DMS53 (cell line): ENCODE measurements at regions not wholly inside any gene's neighbourhood (a gene's known extent, or its start where the extent isn't known, plus 50 kb on each side); places are given as distances from the start of the nearest gene placed in this dataset.
A peak's percentile ranks its signal among the peaks of the same experiment; 100 is the strongest.
"Not testable (repeated sequence)": the region's sequence is repeated elsewhere in the genome, so short reads cannot be mapped to it uniquely, and the experiment has no call there.

Experiments used
- DNase-seq: peaks from one replicate; lab custom pipeline; 2025; lab: John Stamatoyannopoulos, UW

DNA sequence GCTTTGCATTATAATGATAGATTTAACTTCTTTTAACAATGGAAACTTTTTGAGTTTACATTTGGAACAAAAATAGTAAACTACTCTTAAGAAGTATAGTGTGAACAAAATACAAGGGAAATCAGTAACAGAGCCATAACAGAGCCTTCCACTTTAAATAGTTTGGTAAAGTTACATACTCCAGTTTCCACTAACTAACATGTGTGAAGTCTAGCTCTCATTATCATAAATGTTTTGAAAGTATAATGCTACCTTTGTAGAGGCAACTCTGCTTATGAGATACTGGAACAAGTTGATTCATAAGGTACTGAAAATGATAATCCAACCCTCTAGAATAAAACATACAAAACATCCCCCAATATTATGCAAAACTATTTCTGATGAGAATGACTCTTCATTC lies 1155.1 kb upstream of the ADGRL2 start:
- no peak for DNase-seq

DNA sequence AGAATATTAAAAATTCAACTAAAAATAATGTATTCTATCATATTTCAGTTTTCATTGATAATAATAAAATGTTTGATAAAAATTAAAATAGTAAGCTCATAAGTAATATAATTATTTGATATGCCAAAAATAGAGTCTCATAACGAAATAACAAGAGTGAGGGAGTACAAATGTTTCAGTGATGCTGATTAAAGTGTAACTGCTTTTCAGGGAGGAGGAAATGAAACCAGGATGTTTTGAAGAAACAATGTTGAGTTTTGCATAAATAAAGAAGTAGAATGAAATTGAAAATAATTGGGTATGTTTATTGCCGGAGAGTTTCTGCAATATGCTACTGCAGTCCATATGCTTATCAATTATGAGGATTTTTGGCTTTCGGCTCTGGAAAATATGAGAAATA lies 1159.8 kb upstream of the ADGRL2 start:
- DNase-seq, result no peak

DNA sequence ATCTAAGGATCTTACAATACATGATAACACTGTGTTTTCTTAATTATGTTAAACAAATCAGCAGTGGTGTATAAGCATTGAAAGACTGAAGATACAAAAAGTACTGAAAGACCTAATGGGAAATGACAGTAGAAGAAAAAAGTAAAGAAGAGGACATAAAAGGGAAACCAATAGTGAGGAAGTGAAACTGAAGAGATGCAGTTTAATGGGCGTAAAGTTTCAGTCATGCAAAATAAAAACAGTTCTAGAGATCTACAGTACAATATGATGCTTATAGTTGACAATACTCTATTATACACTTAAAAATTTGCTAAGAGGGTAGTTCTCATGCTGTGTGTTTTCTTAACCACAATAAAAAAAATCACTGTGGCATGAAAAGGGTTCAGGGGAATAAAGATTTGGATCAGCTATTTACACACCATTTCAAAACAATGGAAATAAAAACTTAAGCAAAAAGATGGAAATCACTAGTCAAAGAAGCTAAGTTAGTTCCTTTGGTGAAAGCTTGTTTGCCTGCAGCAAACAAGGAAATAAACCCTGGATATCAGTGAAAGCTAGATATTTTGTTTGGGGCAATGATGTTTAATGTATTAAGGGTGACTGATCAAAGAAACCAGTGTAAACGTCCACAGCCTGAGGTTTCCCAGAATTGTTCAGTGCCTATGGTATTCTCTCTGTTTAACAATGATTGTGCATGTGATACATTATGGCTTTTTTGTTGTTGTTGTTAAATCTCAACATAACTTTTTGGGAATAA lies 1160.8 kb upstream of the ADGRL2 start:
- DNase-seq, result peak; percentile 62

DNA sequence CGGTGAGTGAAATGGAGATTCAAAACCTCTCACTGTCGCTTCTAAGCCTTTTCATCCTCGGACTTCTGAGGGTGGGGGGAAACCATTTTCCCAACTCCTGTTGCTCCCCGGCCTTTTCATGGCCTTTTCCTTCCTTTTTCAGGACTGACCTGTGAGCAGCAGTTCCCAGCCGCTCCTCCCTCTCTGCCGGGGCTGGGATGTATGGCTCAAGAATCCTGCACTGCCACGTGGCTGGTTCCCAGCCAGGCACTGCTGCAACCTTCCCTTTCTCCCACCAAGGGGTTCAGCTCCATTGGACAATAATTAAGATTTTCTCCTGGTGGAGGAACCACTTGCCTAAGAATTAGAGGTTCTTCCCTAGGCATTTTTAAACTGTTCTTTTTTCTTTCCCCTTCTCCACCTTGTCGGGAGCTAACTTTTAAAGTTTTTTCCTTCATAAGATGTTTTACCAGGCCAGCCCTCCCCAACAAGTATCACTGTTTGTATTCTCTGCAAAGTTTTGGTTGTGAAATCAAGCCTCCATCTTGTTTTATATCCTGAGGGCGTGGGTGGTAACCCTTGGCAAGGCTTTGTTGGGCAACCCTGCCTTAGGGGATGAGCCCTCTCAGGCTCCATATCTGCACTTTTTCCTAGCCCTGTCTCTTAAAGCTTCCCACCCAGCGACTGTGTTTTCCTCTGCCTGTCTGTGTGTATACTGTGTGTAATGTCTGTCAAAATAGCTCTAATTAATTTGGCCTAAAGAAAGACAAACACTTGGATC lies 1166.6 kb upstream of the ADGRL2 start:
- no peak for DNase-seq

DNA sequence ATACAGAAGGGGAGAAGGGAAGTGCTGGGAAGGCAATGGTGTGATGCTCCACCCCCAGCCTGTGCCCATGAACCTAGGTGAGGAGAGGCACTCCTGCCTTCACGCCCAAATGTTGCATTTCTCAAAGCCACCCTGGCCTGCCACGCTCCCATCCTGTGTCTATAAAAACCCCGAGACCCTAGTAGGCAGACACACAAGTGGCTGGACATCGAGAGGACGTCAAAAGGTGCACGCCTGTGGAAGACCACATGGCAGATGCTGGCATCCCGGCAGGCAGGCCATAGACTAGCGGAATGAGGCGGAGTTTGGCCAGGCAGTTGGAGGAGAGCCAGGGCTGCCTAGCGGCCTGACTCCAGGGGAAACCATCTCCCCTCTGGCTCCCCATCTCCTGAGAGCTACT lies 1168.5 kb upstream of the ADGRL2 start:
- DNase-seq, result no peak

DNA sequence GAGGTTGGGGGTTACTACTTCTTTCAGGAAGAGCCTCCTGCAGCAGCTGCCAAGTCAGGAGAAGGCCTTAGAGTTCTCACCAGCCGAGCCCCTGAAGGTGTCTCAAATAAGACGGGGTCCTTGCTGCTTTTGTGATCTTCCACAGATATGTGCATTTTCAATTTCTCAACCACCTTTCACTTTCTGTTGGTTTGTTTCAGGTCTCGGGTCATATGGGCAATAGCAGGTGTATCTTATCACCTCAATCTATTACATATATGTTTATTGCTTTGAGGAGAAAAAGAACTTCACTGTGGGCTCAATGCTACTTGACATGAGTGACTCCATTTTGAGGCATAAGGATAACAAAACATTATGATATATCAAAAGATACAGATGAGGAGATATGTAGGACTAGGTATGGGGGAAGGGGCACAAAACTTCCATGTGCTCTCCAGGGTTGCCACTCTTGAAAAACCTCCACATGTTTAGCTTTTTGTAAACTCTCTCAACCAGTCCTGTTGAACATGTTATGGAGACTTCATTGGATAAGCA lies 1171.4 kb upstream of the ADGRL2 start:
- no peak for DNase-seq

DNA sequence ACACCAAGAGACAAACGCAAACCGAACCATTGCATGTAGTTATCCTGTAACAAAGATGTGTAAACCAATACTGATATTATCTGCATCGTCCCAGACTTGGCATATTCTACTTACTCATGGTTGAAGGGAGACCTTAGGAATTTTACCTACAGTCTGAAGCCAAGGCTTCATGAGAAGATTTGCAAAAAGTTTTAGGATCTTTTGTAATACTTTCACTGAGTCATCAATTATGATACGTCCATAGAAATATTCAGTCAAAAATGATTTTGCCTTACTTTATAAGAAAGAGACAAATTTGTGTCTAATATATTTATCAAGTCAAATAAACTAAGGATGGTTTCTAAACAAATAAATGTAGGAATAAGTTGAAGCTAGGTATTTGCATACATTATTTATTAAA lies 1176.1 kb upstream of the ADGRL2 start:
- no peak for DNase-seq

DNA sequence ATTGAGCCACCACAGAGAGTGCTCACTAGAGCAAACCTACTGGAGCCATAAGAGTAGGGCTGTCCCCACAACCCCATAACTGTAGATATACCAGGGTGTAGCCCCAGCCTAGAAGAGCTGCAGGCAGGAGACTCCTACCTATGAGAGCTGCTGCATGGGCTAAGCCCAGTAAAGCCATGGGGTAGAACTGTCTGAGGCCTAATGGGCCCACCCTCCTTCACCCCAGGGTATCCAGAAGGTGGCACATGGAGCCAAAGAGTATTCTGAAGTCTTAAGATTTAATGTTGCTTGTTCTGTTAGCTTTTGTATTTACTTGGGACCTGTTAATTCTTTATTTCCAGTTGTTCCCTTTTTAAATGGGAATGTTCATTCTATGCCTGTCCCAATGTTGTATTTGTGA lies 1193.7 kb upstream of the ADGRL2 start:
- peak; percentile 5 for DNase-seq

DNA sequence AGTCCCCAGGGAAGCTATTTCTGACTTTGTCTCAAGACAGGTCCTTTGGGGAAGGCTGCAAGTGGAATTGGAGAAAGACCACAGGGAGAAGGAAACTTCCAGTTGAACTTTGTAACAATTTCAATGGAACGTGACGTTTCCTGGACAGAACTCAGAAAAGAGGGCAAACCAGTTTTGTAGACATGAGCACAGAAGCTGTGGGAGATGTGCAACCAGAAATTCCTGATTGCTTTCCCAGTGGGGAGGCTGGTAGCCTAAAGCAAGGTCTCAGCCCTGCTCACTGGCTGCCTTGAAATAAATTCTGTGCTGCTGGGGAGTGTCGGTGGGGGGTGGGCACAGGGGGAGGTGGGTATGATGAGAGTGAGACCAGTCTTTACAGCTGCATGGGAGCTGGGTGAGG lies 1206.7 kb upstream of the ADGRL2 start:
- peak; percentile 91 for DNase-seq

DNA sequence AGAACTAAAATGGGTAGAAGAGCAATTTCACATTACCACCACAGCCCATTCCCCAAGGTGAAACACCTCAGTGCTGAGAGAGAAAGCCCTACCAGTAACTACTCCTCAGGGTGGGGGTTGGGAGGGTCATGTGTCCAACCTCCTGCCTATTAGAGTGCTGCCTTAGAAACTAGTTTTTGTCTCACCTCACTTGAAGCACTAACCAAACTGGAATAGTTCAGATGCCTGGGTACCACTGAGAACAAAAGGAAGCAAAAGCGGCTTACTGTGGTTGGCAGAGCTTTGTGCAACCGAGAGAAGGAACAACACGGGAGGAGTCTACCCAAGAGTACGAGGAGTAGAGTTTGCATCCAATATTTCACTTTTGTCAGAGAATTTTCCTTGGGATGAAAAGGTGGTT lies 1207.5 kb upstream of the ADGRL2 start:
- peak; percentile 16 for DNase-seq

DNA sequence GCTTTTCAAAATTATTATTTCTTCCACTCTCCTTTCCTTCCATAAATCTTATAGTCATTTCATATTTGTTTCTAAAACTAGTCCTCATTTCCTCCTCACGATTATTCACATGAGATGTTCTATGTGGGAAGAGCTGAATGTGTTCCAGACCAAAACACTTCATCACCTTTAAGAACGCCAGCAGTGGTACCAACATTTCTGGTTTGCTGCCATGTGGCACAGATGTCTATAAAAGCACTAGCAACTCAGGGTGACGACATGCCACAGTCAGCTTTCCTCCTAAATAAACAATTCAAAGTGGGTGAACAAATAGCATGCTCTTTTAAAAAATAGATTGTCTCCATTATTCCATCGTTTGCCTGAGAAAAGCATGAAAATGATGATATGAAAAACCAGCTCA lies 1217.8 kb upstream of the ADGRL2 start:
- peak; percentile 91 for DNase-seq

DNA sequence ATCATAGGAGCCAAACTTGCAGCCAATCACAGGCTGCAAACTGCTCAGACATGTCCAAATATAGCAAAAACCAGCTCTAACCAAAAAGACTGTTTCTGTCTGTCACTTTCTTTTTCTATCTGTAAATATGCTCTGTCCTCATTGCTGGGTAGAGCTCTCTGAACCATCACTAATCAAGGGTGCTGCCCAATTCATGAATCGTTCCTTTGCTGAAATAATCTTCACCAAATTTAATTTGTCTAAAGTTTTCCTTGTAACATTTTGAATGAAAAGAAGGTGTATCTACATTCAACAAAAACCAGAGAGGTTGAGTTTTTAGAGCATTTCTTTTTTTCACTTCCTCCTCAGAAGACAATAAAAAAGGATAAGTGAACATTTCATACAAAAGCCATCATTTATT lies 1221.7 kb upstream of the ADGRL2 start:
- DNase-seq, result peak; percentile 7

DNA sequence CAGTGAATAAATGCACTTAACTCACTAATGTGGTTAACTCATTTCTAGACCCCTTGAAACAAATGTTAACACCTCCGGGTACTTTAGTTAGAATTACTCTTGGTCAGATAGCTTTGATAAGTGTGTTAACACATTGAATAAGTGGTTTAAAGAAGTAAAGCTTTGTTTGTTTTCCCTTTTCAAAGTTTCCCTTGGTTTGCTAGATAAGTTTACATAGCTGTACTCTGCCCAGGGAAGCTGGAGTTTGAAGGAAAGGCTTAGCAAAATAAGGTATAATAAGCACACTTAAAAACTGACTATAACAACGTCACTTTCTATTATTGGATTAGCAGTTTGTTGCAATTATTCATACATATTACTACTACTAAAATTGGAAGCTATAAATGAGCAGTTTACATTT lies 1233.9 kb upstream of the ADGRL2 start:
- peak; percentile 43 for DNase-seq

DNA sequence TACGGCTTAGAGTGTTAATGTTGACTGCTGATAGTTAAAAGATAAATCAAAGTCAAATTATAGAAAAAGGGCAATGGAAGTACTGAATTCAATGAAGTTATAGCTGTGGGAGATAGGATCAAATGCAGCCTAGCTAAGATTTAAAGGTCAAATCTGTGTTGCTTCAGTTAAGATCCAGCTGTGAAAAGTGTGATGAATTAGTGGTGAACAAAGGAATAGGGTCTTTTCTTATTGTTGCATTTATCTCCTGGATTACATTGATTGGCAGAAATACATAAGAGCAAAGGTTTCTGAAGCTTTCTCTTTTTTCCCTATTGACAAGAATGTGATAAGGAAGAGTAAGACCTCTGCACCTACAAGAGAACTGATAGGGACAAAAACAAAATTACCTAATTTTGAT lies 1234.6 kb upstream of the ADGRL2 start:
- no peak for DNase-seq

DNA sequence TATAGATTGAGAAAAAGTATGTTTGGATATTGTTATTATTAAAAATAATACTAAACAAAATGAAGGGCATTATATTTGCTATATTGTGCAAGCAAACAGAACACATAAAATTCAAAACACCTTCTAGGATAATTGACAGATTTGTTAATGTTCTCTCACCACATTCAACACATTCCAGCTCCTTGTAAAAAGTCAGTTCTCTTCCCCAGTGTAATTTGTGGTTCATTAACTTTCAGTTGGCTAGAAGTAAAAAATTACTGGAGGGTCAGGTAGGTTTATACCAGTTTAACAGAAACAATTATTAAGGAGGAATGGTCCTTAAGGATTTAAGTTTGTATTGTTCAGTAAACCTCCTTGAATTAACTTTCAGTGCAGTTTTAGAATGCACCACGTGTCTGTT lies 1235.3 kb upstream of the ADGRL2 start:
- no peak for DNase-seq

DNA sequence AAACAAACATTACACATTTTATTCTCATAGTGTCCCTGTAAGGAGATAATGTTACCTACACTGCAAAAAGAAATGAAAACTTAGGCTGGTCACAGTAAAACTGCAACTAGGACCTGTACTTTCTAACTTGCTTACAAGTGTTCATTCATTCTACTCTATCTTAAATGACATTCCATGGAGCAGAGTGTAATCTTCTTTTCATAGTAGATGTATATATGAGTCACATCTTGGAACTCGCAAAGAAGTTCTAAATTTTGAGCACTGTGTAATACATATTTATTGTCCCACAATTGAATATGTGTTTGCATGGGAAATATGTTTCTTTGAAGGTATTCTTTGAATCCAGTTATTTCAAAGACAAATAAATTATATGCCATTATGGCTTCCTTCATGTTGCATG lies 1258.5 kb upstream of the ADGRL2 start:
- no peak for DNase-seq

DNA sequence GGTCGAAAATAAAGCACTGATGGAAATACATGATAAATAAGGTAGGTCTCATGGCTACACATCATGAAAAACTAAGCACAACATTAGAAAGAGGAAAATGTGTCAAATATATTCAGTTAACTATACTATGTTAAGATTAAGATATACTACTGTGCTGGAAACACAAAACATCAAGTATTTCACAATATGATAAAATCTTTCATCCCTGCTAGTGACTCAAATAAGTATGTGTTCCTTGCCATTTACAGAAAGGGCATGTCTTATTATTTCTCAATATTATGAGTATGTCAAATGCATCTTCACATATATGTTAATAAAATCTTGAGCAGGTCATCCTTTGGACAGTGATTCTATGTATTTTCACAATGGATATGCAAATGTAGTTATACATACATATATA lies 1260.1 kb upstream of the ADGRL2 start:
- DNase-seq, result no peak

DNA sequence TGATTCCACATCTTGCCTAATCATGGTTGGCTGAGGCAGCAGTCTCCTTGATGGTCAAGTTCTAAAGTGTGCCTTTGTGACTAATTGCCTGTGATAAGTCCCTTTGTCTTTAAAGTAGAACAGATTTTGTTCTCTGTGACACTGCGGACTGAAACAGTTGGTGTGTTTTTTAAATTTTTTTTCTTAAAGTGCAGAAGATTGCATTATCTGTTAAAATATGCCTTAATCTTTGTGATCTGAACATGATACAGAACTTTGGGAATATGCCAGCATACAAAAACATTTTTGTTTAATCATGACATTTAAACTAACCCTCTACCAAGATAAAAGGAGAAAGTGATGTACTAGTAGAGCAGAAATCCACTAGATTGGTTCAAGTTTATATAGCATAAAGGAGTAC lies 1260.6 kb upstream of the ADGRL2 start:
- DNase-seq, result no peak

DNA sequence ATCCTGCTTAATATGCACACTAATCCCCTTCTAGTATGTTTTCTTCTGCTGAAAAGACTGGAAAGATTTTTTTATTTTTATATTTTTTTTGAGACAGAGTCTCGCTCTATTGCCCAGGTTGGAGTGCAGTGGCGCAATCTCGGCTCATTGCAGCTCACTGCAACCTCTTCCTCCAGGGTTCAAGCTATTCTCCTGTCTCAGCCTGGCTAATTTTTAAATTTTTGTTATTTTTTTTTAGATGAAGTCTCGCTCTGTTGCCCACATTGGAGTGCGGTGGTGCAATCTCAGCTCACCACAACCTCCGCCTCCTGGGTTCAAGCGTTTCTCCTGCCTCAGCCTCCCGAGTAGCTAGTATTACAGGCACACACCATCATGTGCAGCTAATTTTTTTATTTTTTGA lies 1261.4 kb upstream of the ADGRL2 start:
- DNase-seq, result not testable (repeated sequence)

DNA sequence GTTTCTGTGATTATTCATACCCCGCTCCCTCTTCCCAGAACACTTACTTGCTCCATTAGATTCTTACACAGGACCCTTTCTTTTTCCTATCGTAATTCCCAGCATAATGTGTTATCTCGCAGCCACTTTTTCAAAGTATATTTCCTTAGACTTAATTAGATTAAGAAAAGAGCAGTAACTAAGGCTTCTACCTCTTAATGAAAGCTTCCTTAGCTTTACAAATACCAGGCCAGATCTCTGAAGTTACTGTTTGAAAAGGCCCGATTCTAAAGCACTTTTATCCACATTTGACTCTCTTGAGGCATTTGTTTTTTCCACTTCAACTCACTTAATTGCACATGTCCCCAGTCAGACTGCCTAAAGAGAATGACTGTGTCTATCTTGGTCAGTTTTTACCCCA lies 1264.3 kb upstream of the ADGRL2 start:
- no peak for DNase-seq

DNA sequence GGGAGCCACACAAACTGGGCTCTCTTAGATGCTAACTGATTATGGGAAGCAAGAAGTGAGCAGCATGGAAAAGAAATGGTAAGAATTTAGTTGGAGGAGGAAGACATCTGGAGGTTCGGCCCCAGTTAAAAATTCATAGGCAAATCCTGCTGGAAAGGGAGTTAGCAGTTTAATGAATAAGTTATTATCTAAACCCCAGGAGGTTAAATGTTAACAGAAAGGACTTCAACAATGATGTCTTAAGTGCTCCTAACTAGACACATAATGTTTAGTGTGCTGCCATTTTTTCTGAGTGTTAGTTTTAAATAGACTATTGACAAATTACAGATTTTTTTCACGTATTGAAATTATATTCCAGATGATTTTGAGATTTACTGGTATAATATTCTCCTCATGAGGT lies 1265.3 kb upstream of the ADGRL2 start:
- DNase-seq, result no peak

DNA sequence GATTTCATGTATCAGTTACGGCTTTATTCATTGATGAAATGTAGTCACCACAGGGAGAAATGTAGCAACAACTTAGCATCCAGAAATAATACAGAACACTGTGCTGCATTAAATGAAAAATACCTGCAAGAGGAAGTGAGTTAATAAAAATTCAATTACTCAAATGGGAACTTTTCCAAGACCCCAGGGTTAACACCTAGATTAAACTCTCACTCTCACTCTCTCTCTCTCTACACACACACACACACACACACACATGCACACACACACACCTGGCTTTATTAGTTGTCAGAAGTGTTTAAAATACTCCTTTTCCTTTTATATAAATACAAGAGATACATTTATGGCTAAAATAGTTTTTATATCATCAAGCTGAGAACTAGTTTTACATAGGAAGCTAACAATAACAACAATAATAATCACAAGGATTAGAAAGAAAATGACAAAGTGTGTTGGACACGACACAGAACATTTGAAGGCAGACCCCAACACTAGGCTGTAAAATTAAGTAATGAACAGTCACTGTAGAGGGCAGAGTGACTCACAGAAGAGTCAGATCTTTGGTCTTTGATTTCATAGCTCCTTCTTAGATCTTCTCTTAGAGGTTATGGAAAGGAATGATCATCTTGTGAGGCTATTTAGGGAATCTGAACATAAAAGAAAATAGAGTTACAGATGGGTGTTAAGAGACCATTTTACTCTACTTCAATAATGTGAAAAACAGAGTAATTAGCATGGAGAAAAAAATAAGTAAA lies 1266.0 kb upstream of the ADGRL2 start:
- DNase-seq, result no peak
